ENCODE measurements at regions not wholly inside any gene's neighbourhood (a gene's known extent, or its start where the extent isn't known, plus 50 kb on each side); places are given as distances from the start of the nearest gene placed in this dataset.

DNA sequence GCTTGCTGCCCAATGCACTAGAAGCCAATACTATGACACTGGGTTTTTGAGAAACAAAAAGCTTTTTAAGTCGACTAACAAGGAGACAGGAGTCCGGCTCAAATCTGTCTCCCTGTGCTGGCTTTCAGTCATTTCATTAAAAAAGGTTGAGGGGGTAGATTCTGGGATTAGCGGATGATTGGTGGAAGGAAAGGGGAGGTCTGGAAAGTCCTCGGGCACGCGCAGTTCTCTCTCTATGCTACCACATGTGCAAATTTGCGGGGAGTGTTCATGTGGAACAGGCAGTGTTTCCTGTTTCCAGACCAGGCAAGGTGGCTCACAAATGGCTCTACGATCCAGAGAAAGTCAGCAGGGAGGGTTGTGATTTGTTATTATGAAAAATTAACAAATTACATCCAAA is 89.1 kb upstream of the TOX2 start:
- no peaks in the 10 kb centered on the region for H3K27me3 ChIP-seq (ENCODE audit: control insufficient read depth, insufficient read depth, low read length)
- no peaks in the 10 kb centered on the region for H3K36me3 ChIP-seq (ENCODE audit: control insufficient read depth, insufficient read depth, low read length)
- H3K27ac ChIP-seq (ENCODE audit: low read length), result no peak overlapping the region
- in situ Hi-C loops (cut with HindIII; ENCODE audit: low pct_unique_long_range_greater_than_20kb, low sequenced_read_pairs), result no loop called here
- no TSS peak for BruUV-seq (replicated peaks)
- intact Hi-C loops (cut with micrococcal nuclease; ENCODE audit: unreplicated experiment), result no loop called here
- CTCF ChIA-PET, result no interaction called here
- ATAC-seq (no peak), DNase-seq (ENCODE audit: low read depth, low spot score) (no peak)
- H3K4me1 ChIP-seq (ENCODE audit: control insufficient read depth, insufficient read depth, low read length), result no peaks in the 10 kb centered on the region
- no peak overlapping the region for H3K4me3 ChIP-seq (ENCODE audit: low read depth in 2 of 2, low read length in 2 of 2)
- POLR2A ChIA-PET, result no interaction called here
- H3K9me3 ChIP-seq (ENCODE audit: control insufficient read depth, insufficient read depth, low read depth, low read length), result no peaks in the 10 kb centered on the region
- TF ChIP-seq POLR2AphosphoS5 (IDR thresholded peaks at IDR 0.05; ENCODE audit: low read depth, low read length) (no peak), CTCF (IDR thresholded peaks at IDR 0.05) (no peak), TCF7L2 (IDR thresholded peaks at IDR 0.05; ENCODE audit: low read depth, low read length) (no peak), SIN3A (IDR thresholded peaks at IDR 0.05; ENCODE audit: borderline replicate concordance, insufficient read depth, low read depth, low read length) (no peak)
- TF ChIP-seq, protein P1, sequence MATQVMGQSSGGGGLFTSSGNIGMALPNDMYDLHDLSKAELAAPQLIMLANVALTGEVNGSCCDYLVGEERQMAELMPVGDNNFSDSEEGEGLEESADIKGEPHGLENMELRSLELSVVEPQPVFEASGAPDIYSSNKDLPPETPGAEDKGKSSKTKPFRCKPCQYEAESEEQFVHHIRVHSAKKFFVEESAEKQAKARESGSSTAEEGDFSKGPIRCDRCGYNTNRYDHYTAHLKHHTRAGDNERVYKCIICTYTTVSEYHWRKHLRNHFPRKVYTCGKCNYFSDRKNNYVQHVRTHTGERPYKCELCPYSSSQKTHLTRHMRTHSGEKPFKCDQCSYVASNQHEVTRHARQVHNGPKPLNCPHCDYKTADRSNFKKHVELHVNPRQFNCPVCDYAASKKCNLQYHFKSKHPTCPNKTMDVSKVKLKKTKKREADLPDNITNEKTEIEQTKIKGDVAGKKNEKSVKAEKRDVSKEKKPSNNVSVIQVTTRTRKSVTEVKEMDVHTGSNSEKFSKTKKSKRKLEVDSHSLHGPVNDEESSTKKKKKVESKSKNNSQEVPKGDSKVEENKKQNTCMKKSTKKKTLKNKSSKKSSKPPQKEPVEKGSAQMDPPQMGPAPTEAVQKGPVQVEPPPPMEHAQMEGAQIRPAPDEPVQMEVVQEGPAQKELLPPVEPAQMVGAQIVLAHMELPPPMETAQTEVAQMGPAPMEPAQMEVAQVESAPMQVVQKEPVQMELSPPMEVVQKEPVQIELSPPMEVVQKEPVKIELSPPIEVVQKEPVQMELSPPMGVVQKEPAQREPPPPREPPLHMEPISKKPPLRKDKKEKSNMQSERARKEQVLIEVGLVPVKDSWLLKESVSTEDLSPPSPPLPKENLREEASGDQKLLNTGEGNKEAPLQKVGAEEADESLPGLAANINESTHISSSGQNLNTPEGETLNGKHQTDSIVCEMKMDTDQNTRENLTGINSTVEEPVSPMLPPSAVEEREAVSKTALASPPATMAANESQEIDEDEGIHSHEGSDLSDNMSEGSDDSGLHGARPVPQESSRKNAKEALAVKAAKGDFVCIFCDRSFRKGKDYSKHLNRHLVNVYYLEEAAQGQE (IDR thresholded peaks at IDR 0.05; ENCODE audit: insufficient read depth in 1 of 2, low read depth in 2 of 2, low read length in 1 of 2), result no peak

GRCh38 chr20:43825051-43825402 is 89.6 kb upstream of the TOX2 start:
- in situ Hi-C loops (cut with HindIII; ENCODE audit: low pct_unique_long_range_greater_than_20kb, low sequenced_read_pairs) (no loop called here), intact Hi-C loops (cut with micrococcal nuclease; ENCODE audit: unreplicated experiment) (no loop called here)
- TF ChIP-seq SIN3A (IDR thresholded peaks at IDR 0.05; ENCODE audit: borderline replicate concordance, insufficient read depth, low read depth, low read length) (no peak), CTCF (IDR thresholded peaks at IDR 0.05) (no peak), POLR2AphosphoS5 (IDR thresholded peaks at IDR 0.05; ENCODE audit: low read depth, low read length) (no peak), TCF7L2 (IDR thresholded peaks at IDR 0.05; ENCODE audit: low read depth, low read length) (no peak)
- TF ChIP-seq, protein P1 (IDR thresholded peaks at IDR 0.05; ENCODE audit: insufficient read depth in 1 of 2, low read depth in 2 of 2, low read length in 1 of 2), result no peak
- Histone ChIP-seq H3K27me3 (ENCODE audit: control insufficient read depth, insufficient read depth, low read length) (no peaks in the 10 kb centered on the region), H3K4me3 (ENCODE audit: low read depth in 2 of 2, low read length in 2 of 2) (no peak overlapping the region), H3K4me1 (ENCODE audit: control insufficient read depth, insufficient read depth, low read length) (no peaks in the 10 kb centered on the region), H3K9me3 (ENCODE audit: control insufficient read depth, insufficient read depth, low read depth, low read length) (no peaks in the 10 kb centered on the region), H3K27ac (ENCODE audit: low read length) (no peak overlapping the region), H3K36me3 (ENCODE audit: control insufficient read depth, insufficient read depth, low read length) (no peaks in the 10 kb centered on the region)
- CTCF ChIA-PET, result interaction anchor here (0.5 kb wide), 1 partner anchor 15 kb away, joined by 7 read pairs; no protein-coding TSS in a partner anchor
- no TSS peak for BruUV-seq (replicated peaks)
- ATAC-seq (no peak), DNase-seq (ENCODE audit: low read depth, low spot score) (no peak)
- POLR2A ChIA-PET, result interaction anchor here (0.6 kb wide), 1 partner anchor 20 kb away, joined by 4 read pairs; no protein-coding TSS in a partner anchor

All from Panc1 (cell line).